NCI-H2196 (cell line): ENCODE measurements at regions not wholly inside any gene's neighbourhood (a gene's known extent, or its start where the extent isn't known, plus 50 kb on each side); places are given as distances from the start of the nearest gene placed in this dataset.
"Not testable (repeated sequence)": the region's sequence is repeated elsewhere in the genome, so short reads cannot be mapped to it uniquely, and the experiment has no call there.

Source experiments
- DNase-seq: peaks from one replicate; lab custom pipeline; 2025; ENCODE audit not compliant: unreplicated experiment; lab: John Stamatoyannopoulos, UW

DNA sequence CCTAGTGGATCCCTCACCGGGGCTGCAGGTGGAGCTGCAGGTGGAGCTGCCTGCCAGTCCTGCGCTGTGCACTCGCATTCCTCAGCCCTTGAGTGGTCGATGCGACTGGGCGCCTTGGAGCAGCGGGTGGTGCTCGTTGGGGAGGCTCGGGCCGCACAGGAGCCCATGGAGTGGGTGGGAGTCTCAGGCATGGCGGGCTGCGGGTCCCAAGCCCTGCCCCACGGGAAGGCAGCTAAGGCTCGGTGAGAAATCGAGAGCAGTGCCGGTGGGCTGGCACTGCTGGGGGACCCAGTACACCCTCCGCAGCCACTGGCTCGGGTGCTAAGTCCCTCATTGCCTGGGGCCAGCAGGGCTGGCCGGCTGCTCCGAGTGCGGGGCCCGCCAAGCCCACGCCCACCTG is 351.8 kb upstream of the CITED2 start:
- DNase-seq, result not testable (repeated sequence)

DNA sequence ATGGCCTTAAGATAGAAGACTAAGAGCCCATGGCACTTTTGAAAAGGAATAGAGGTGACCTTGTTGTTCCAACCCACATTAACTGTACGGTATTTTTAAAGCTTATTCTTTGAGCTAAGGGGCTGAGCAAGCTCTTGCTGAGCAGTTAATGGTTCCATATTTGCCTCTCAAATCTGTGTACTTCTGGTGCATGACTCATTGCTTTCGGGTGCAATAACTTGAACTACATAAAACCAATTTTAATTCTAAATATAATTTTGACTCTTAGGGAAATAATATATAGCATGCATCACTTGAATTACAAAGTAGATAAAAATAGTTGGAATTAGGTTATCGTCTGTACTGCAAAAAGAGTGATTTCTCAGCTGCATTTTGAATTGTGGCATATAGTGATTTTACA is 348.1 kb upstream of the CITED2 start:
- DNase-seq, result no peak

DNA sequence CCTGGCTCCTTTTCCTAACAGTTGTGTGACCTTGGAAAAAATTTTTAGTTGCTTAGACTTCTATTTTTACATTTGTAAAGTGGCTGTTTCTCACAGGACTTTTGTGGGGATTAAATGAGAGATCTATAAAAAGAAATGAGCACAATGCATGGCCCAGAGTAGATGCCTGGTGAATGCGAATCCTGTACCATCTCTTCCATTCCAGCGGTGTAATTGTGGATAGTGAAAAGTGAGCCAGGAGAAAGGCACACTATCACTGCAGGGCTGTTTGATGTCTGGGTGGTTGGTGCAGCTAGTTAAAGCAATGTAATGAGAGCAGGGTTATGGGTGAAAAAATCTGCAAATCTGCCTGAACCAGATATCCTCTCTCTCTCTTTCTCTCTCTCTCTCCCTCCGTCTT is 347.5 kb upstream of the CITED2 start:
- no peak for DNase-seq

DNA sequence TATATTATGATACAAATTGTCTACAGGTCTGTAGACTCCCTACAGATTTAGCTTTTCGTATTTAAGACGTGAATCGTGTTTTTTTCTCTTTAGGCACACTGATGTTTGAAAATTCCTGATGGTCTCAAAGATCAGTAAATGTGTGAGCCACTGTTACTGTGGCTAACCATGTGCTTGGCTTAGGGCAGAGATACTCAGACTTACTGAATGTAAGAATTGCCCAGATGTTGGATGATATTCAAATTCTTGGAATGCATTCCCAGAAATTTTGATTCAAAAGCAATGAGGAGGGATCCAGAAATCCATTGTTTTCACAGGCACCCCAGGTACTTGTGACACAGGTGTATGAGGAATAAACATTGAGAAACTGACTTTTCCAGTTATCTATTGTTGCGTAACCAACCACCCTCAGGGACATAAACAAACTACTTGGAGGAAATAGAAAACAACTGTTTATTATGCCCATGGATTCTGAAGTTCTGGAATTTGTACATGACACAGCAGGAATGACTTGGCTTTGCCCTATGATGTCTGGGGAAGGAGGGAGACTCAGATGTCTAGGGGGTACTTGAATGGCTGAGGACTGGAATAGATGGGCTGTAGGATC is 339.6 kb upstream of the CITED2 start:
- DNase-seq, result no peak

DNA sequence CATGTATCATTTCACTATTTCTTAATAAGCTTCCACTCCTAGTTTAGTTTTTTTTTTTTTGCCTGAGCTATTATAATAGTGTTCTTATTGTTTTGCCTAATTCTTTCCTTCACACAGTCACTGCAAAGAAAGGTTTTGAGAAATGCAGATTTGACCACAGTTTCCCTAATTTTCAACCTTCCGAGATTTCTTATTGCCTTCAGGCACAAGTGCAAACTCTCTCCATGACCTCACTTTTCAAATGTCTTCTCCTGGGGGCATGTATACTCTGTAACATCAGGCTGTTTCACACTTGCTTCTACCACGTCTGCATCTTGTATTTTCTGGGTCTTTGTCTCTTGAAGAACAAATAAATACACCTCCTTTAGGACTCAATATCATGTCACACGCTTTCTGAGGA is 339.0 kb upstream of the CITED2 start:
- DNase-seq, result no peak

DNA sequence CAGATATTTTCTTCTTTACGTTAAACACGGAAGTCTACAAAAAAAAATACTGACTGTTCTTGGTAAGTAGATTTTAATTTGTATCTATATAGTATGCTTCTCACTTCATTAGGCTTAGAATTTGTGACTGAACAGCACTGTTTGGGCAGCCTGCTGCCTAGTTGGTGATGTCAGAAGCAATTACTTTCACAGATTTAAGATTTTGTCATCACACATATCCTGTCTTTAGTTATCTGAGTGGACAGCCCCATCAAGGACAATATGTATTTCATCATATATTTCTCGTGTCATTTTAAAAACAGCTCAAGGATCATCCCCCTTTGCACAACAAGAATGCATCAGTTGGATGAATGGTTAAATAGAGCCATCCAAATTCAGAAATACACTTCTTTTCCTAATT is 338.4 kb upstream of the CITED2 start:
- no peak for DNase-seq

DNA sequence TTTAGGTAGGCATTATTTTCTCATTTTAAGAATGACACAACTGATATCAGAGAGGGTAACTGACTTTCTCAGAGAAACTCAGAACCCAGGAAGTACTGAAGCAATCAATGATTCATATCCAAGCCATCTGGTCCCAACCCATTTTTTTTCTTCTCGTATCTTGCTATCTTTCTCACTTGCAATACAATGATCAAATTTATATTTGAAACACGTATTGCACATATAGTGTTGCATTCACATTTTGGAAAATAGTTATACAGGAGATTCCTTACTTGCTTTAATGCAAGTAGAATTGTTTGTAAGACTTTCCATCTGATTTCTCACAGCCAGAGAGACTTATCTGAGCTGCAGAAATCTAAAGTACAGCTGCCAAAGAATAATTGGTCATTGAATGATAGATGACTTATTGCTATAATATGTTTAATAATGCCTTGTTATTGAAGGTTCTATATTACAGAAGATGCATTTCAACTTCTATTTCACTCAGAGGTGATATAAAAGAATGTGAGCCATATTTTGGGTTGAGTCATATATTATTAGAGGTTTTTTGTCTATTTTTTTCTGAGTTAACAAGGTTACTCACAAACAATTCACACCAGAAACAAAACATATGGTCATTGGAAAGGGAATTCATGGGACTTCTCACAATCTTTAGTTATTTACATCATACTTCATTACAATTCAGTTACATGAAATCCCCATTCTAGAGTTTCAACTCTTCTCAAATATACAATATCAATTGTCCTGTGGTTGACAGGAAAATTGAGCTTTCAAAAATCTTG is 337.5 kb upstream of the CITED2 start:
- DNase-seq, result no peak

DNA sequence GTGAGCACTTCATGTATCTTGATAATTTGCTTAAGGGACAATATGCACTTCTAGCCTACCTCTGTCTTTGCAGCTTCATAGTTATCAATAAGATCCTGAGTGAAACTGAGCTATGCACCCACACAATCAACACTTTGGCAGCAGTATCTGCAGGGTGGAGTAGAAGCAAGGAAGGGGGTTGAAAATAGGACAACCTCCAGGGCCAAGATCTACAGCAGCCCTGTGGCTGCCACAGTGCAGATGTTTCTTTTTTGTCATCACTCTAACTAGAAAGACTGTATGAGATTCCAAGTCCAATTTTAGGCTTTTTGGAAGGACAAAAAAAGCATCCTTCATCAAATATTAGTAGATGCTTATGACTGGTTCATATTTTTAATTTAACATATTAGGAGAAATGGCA is 336.1 kb upstream of the CITED2 start:
- DNase-seq, result no peak

DNA sequence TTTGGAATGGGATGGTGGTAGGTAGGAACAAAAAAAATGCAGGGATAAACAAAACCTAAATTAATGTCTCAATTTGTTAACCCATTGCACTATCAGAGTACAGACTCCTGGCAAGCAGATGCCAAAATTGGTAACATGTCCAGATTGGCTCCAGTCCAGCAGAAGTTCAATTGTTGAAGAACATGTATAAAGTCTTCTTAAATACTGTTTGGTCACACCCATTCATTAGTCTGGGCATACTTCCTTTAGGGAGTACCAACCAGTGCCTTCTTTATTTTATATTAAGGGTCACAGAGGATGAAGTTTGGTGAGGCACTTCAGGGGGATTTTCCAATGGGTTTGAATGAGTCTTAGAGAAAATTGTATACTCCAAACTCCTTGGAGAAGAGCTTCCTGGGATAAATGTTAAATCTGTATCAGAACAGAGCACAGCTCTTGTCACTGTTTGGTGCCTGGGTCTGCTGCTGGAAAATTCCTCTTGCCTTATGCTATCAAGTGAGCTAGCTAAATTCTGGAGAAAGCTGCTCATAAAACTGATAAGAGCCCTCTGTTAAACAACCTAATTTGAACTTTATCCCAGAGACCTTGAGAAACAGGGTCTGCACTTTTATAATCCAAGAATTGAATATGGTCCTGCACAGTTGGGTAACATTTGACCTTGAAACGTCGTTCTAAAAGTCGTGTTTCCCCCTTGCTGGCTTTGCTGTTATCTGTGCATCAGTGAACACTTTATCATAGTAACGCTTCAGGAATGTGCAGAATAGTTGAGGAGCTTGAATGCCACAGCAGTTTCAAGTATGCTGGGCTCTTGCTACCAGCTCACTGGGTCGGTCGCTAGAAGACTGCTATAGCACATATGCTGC is 334.1 kb upstream of the CITED2 start:
- no peak for DNase-seq

DNA sequence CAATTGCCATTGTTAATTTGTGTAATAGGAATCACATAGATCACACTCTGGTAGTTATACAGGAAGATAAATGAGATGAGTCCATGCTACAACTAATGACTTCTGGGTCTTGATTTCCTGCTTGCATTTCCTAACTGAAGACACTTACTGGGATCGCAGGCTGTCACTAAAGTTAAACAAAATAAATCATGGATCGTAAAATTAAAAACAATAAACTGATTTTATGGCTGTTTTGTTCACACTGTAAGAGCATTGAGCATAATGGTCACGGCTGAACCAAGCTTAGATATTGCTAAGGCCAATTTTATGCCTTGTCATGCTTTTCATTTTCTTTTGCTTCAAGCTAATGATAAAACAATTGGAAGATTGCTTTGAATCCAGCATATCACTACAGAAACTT is 332.5 kb upstream of the CITED2 start:
- DNase-seq, result no peak

DNA sequence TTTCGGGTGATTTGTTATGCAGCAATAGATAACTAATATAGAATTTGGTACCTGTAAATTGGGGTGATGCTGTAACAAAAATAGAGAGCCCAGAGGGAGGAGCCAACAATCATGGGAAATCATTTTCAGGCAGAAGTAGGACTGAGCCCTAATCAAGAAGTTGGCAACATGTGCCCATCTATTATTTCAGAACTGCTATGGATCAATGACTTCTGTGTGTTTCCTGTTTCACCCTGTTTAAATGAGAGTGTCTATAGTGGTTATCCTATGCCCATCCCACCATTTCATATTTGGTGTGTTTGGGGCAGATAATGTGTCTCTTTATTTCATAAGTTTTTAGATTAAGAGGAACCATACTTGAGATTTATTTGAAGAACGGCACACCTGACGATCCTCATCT is 330.8 kb upstream of the CITED2 start:
- DNase-seq, result no peak

DNA sequence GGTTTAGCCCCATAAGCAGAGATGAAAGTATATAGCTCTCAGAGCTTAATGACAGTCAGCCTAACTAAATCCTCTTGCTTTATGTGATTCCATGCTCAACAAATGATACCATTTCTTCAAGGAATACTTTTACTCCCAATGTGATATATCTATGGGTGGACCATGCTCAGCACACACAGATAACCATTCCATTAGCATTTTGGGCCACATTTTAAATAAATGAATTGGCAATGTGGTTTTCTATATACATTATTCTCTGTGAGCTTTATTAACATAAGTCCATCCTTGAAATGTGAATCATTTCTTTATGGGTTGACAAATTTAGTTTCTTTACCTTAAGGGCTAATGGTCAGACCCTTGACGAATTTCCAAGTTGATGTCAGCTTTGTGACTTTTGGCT is 329.3 kb upstream of the CITED2 start:
- DNase-seq, result no peak

DNA sequence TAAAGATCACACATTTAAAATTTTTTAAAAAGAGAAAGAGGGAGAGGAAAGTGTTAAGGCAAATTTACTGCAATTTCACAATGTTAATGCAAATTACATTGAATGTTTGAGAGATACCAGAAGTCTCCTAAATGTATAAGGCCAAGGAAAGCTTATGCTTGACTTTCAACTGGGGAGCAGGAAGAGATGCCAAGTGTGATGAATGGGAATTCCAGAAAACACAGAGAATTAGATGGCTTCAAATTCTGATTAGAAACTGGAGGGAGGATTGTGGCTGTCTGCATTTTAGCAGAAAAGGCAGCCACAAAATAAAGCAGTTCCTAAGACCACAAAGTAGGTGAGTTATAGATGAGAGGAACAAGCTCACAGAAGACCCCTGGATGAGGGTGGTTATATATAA is 328.3 kb upstream of the CITED2 start:
- no peak for DNase-seq

DNA sequence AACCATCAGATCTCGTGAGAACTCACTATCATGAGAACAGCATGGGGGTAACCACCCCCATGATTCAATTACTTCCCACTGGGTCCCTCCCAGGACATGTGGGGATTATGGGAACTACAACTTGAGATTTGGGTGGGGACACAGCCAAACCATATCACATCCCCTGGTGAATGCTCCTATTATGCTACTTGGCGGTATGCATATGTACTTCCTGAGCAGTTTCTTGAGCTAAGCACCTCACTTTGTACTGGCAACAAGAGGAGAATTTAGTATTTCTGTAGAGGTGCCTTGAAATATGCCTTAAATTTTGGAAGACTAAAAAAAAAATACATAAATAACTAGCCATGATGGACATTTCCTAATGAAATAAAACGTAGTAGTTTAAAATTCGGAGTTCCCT is 327.2 kb upstream of the CITED2 start:
- DNase-seq, result no peak

DNA sequence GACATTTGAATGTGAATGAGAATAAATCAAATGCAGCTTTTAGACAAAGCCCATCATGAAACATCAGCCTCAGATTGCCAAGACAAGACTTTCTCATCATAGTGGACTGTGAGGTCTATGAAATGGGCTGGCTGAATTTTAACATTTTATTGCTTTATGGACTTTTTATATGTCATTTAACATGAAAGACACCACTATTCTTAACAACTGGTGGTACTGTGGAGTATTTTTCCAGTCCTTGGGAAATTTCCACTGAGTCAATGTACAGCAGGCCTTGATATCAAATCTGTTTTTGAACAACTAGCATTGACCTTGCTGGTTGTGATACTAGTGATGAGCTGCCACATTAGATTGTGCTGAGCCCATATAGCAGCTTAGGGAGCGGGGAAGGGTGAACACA is 326.6 kb upstream of the CITED2 start:
- DNase-seq, result no peak

DNA sequence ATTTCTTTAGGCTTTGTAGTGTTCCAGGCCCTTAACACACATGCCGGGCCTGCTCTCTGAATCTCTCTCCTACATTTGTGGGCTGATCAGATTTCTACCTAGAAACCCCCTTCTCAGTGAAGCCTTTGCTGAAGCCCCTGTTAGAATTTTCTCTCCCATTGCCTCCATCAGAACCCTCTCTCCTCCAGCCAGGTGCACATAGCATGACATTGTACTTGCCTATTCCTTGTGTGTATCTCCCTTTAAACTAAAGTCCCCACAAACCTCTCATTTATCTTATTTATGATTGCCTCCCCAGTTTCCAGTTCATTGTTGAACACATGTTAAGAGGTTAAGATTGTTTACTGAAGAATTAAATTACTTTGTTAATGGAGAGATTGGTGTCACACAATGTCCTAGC is 325.5 kb upstream of the CITED2 start:
- DNase-seq, result no peak

DNA sequence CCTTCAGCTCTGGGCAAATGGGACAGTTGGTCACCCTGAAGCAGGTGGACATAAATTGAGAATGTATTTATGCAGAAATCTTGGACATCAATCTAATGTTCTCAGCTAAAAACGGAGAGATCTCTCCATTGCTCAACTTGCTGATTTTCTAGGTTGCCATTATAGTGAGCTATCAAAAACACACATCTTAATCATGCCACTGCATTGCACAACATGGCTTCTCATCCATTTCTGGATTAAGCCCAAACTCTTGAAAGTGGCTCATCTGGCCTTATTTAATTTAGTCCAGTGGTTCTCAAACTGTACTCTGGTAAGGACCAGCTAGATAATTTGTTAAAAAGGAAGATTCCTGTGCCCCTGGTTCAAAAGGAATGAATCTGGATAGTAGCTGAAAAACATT is 324.9 kb upstream of the CITED2 start:
- no peak for DNase-seq

DNA sequence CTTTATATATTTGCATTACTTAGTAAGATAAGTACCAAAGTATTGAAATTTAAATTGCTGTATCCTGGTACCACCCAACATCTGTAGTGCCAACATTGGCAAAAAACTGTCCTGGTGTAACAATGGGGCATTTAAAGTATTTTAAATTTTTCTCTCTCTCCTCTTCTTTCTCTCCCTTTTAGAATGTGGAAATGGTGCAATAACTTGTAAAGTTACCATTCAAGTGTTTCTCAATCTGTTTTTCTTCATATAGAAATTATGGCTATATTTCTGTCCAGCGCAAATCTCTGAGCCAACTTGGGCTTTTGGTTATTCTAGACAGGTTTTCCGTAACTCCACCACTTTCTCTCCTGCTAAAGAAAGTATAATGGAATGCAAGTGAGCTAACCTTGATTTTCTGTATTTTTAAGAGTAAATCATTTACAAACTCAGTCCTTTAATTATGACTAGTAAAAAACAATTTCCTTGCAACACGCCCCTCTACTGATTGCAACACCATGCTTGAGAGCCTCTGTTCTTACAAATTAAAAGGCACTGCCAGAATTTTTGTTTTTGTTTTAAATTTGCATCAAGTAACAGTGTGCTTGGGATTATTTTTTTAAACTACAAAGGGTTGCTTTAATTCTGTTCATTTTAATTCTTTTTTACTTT is 324.2 kb upstream of the CITED2 start:
- no peak for DNase-seq

DNA sequence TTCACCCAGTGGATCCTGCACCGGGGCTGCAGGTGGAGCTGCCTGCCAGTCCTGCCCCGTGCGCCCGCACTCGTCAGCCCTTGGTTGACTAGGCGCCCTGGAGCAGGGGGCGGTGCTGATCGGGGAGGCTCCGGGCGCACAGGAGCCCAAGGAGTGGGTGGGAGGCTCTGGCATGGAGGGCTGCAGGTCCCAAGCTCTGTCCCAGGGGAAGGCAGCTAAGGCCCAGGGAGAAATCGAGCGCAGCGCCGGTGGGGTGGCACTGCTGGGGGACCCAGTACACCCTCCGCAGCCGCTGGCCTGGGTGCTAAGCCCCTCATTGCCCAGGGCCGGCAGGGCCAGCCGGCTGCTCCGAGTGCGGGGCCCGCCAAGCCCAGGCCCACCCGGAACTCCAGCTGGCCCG is 323.4 kb upstream of the CITED2 start:
- not testable (repeated sequence) for DNase-seq

DNA sequence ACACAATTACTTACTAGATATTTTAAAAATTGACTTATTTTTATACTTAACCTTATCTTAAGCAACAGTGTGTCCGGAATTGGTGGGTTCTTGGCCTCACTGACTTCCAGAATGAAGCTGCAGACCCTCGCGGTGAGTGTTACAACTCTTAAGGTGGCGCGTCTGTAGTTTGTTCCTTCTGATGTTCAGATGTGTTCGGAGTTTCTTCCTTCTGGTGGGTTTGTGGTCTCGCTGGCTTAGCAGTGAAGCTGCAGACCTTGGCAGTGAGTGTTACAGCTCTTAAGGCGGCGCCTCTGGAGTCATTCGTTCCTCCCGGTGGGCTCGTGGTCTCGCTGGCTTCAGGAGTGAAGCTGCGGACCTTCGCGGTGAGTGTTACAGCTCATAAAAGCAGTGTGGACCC is 322.5 kb upstream of the CITED2 start:
- DNase-seq, result not testable (repeated sequence)

DNA sequence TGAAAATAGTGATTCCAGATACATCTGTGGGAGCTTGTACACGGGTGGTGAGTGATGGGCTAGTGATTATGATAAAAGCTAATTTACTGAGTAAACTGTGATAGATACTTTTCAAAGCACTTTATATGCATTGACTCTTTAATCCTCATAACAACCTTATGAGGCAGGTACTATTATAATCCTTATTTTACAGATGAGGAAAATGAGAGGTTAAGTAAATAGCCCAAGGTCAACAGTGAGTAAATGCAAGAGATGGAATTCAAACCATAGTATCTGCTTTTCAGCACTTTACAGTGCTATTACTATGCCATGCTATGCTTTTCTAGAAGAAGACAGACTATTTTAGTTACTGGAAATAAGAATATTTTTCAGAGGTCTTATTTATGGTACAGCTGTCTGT is 320.9 kb upstream of the CITED2 start:
- no peak for DNase-seq

DNA sequence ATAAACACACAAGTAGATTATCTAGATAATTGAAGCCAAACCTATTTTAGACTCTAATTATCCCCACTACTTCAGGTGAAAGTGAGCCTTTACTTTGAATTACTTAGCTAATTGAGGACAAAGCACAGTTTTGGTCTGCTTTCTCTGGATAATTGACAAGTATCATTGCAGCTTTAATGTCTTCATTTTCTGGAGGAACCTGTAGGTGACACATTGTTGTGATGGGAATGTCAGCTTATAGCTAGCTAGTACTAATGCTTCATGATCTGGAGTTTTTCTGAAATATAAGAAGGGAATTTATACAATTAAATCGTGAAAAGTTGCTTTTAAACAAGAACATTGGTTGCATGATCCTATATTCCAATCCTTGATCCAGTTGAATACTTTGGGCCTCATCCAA is 319.3 kb upstream of the CITED2 start:
- no peak for DNase-seq
